SK-N-MC (cell line): ENCODE measurements at regions not wholly inside any gene's neighbourhood (a gene's known extent, or its start where the extent isn't known, plus 50 kb on each side); places are given as distances from the start of the nearest gene placed in this dataset.

Source experiments
- DNase-seq: peaks from one replicate; pipeline ENCODE4 v3.0.0-alpha.2; 2011; ENCODE audit warnings: low read depth, low spot score
- H3K27ac ChIP-seq: fragments of 200-600 bp; sonication (generic); 2 replicates; pipeline ENCODE4 v1.5.1; 2016; ENCODE audit warnings: mixed run types
- H3K36me3 ChIP-seq: fragments of 200-600 bp; sonication (generic); 2 replicates; pipeline ENCODE4 v1.6.1; 2017; ENCODE audit warnings: antibody characterized with exemption, low read length, mixed read lengths; ENCODE audit not compliant: insufficient read depth
- H3K4me3 ChIP-seq: fragments of 200-600 bp; sonication (generic); 2 replicates; pipeline ENCODE4 v1.5.1; 2016
- H3K9ac ChIP-seq: fragments of 200-600 bp; sonication (generic); 2 replicates; pipeline ENCODE4 v1.8.0; 2017; ENCODE audit warnings: mixed run types, mixed read lengths; ENCODE audit not compliant: insufficient read length
- H3K9me3 ChIP-seq: fragments of 200-600 bp; sonication (generic); 2 replicates; pipeline ENCODE4 v1.6.1; 2017; ENCODE audit warnings: low read depth, mild to moderate bottlenecking, antibody characterized with exemption, low read length, moderate library complexity, mixed read lengths
- EZH2 ChIP-seq: fragments of 200-600 bp; sonication (generic); IDR thresholded peaks from one replicate; pipeline ENCODE4 v1.6.1; 2017; ENCODE audit warnings: antibody characterized with exemption
- FOXP2 ChIP-seq: optimal IDR thresholded peaks from 2 replicates; pipeline ENCODE3; 2011; ENCODE audit warnings: mild to moderate bottlenecking, moderate library complexity; ENCODE audit not compliant: insufficient read depth; ENCODE audit errors: extremely low read length, control extremely low read depth
- POLR2AphosphoS5 ChIP-seq: IDR thresholded peaks from 2 replicates; pipeline ENCODE4 v1.6.1; 2012; ENCODE audit warnings: mild to moderate bottlenecking, low read depth, low read length, borderline replicate concordance

DNA sequence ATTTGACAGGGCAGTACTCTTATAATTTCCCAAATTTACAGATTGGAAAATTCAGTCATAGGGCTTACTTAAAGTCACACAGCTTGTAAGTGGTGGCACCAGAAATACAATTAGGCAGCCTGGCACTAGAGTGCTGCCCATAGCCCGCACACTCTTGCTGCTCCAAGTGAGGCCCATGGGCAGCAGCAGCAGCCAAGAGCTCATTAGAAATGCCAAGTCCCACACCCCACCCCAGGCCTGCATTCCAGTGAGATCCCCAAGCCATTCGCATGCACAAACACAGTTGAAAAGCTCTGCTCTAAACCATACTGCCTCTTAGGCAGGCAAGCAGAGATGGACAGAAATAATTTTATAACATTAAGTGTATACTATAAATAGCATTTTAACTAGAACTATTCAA, 379.3 kb upstream of the PKDCC start:
- Histone ChIP-seq H3K36me3 (no peaks in the 10 kb centered on the region), H3K4me3 (no peak overlapping the region), H3K9ac (no peak overlapping the region), H3K27ac (no peak overlapping the region), H3K9me3 (no peaks in the 10 kb centered on the region)
- no peak for TF ChIP-seq POLR2AphosphoS5
- no peak for TF ChIP-seq FOXP2
- TF ChIP-seq EZH2, result no peak
- no peak for DNase-seq

GRCh38 chr2:41678639-41679038, 369.2 kb upstream of the PKDCC start:
- no peak overlapping the region for H3K27ac ChIP-seq
- no peak overlapping the region for H3K9ac ChIP-seq
- no peaks in the 10 kb centered on the region for H3K9me3 ChIP-seq
- TF ChIP-seq POLR2AphosphoS5 (no peak), FOXP2 (no peak), EZH2 (no peak)
- no peak overlapping the region for H3K4me3 ChIP-seq
- DNase-seq, result no peak
- no peaks in the 10 kb centered on the region for H3K36me3 ChIP-seq

GRCh38 chr2:41686156-41686555, 361.7 kb upstream of the PKDCC start:
- H3K4me3 ChIP-seq, result no peak overlapping the region
- no peak overlapping the region for H3K9ac ChIP-seq
- DNase-seq, result no peak
- H3K9me3 ChIP-seq, result no peaks in the 10 kb centered on the region
- TF ChIP-seq POLR2AphosphoS5 (no peak), EZH2 (no peak), FOXP2 (no peak)
- no peak overlapping the region for H3K27ac ChIP-seq
- H3K36me3 ChIP-seq, result no peaks in the 10 kb centered on the region

- H3K27ac ChIP-seq, result no peak overlapping the region
- TF ChIP-seq FOXP2 (no peak), EZH2 (no peak), POLR2AphosphoS5 (no peak)
- H3K9me3 ChIP-seq, result no peaks in the 10 kb centered on the region
- H3K4me3 ChIP-seq, result no peak overlapping the region
- H3K36me3 ChIP-seq, result no peaks in the 10 kb centered on the region
- H3K9ac ChIP-seq, result no peak overlapping the region
- no peak for DNase-seq
These were observed 356.3 kb upstream of the PKDCC start for GRCh38 chr2:41691561-41691960.

DNA sequence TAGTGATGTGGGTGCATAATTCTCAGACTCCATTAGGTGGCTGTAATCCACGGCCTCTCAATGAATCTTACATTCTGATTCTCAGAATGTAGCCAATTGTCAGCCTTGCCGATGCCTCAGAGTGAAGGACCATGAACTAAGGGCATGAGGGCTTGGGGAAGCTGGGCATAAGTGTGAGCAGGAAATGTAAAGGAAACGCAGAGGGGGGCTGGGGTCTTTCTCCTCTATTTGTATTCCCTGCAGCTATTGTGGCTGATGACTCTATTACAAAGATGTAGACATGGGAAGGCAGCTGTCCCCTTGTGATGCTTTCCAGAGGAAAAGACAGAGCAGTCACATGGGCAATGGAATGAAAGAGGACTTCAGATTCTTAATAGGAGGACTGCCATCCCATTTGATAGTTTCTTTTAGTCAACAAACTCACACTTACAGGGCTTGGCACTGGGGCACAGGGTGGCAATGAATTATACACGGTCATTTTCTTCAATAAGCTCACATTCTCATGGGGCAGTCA, 353.2 kb upstream of the PKDCC start:
- Histone ChIP-seq H3K4me3 (no peak overlapping the region), H3K9me3 (no peaks in the 10 kb centered on the region), H3K36me3 (no peaks in the 10 kb centered on the region), H3K9ac (no peak overlapping the region), H3K27ac (no peak overlapping the region)
- no peak for DNase-seq
- TF ChIP-seq FOXP2 (no peak), POLR2AphosphoS5 (no peak), EZH2 (no peak)

- no peak overlapping the region for H3K4me3 ChIP-seq
- TF ChIP-seq POLR2AphosphoS5, result no peak
- TF ChIP-seq FOXP2, result no peak
- no peak for TF ChIP-seq EZH2
- no peak for DNase-seq
- no peak overlapping the region for H3K27ac ChIP-seq
- H3K36me3 ChIP-seq, result no peaks in the 10 kb centered on the region
- H3K9ac ChIP-seq, result no peak overlapping the region
- H3K9me3 ChIP-seq, result no peaks in the 10 kb centered on the region
These were observed 352.4 kb upstream of the PKDCC start for GRCh38 chr2:41695198-41696113.

DNA sequence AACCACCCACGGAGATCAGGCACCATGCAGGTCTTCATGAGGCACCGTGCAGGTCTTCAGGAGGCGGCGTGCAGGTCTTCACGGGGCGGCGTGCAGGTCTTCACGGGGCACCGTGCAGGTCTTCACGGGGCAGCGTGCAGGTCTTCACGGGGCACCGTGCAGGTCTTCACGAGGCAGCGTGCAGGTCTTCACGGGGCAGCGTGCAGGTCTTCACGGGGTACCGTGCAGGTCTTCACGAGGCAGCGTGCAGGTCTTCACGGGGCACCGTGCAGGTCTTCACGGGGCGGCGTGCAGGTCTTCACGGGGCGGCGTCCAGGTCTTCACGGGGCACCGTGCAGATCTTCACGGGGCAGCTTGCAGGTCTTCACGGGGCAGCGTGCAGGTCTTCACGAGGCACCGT, 350.4 kb upstream of the PKDCC start:
- no peak for DNase-seq
- Histone ChIP-seq H3K27ac (no peak overlapping the region), H3K36me3 (no peaks in the 10 kb centered on the region), H3K4me3 (no peak overlapping the region), H3K9me3 (no peaks in the 10 kb centered on the region), H3K9ac (no peak overlapping the region)
- TF ChIP-seq EZH2 (no peak), FOXP2 (no peak), POLR2AphosphoS5 (no peak)

DNA sequence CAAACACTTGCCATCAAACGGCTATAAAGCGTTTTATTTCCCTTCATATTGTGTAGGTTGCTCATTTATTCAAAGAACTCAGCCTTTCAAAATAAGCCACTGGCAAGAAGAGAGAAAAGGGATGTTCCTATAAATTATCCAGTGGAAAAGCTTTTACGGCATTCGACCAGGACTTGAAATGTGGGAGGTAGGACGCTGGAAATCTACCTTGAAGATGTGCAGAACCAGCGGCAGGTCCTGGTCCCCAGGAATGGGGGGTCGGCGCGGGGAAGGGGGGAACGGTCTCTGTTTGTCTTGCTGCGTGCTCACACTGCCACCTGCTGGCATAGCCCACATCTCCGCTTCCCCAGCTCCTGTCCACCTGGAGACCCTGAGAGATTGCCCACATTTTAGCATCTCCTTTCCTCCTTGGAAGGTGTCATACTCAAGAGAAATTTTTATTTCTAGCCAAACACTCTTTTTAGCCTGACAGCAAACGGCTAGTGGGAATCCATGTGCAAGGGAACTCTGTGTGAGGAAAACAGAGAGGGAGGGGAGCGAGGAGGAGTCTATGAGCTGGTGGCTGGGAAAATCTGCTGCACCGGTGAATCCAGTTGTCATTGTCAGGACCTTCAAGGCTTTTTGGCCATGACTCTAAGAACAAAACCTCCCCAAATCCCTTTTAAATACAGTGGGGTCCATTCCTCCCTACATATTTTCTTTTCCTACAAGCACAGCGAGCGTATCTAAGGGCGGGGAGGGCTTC, 349.0 kb upstream of the PKDCC start:
- DNase-seq, result no peak
- Histone ChIP-seq H3K9ac (no peak overlapping the region), H3K36me3 (no peaks in the 10 kb centered on the region), H3K4me3 (no peak overlapping the region), H3K27ac (no peak overlapping the region), H3K9me3 (no peaks in the 10 kb centered on the region)
- TF ChIP-seq EZH2 (no peak), POLR2AphosphoS5 (no peak), FOXP2 (no peak)

DNA sequence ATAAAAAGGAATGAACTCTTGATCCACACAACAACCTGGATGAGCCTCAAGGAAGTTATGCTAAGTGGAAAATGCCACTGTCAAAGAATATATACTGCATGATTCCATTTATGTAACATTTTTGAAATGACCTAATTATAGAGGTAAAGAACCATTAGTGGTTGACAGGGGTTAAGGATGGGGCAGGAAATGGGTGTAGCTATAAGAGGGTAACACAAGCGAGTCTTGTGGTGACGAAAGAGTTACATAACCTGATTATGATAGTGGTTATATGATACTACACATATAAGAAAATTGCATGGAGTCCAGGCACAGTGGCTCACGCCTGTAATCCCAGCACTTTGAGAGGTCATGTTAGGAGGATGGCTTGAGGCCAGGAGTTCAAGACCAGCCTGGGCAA, 346.6 kb upstream of the PKDCC start:
- Histone ChIP-seq H3K9ac (no peak overlapping the region), H3K27ac (no peak overlapping the region), H3K4me3 (no peak overlapping the region), H3K36me3 (no peaks in the 10 kb centered on the region), H3K9me3 (no peaks in the 10 kb centered on the region)
- TF ChIP-seq EZH2, result no peak
- no peak for TF ChIP-seq POLR2AphosphoS5
- TF ChIP-seq FOXP2, result no peak
- no peak for DNase-seq
